Heart left ventricle (tissue), 16 donors: ENCODE measurements at regions not wholly inside any gene's neighbourhood (a gene's known extent, or its start where the extent isn't known, plus 50 kb on each side); places are given as distances from the start of the nearest gene placed in this dataset.

Source experiments
- ATAC-seq, 4 donors: fragments of 200-7000 bp; cut with Tn5 transposase; one replicate each; pipeline ENCODE4 v1.9.1; 2020 to 2022; ENCODE audit warnings: moderate library complexity in 4 of 4, mild to moderate bottlenecking in 3 of 4, moderate number of reproducible peaks in 1 of 4
- DNase-seq, 5 donors: peaks; one replicate each; pipeline ENCODE4 v3.0.0-alpha.2; 2020
- H3K27ac ChIP-seq, 12 donors: fragments of 200-600 bp; sonication (generic) in 4 of 12; one replicate each; pipeline versions ENCODE4 v1.5.0 to v1.8.0; 2016 to 2022; ENCODE audit warnings: mild to moderate bottlenecking in 2 of 12
- H3K27me3 ChIP-seq, 9 donors: fragments of 200-600 bp; sonication (generic) in 2 of 9; one replicate each; pipeline versions ENCODE4 v1.5.1 to v1.8.0; 2016 to 2022; ENCODE audit warnings: mild to moderate bottlenecking in 3 of 9
- H3K36me3 ChIP-seq, 9 donors: fragments of 200-600 bp; sonication (generic) in 2 of 9; one replicate each; pipeline versions ENCODE4 v1.5.0 to v1.8.0; 2018 to 2022; ENCODE audit warnings: mild to moderate bottlenecking in 2 of 9
- H3K4me1 ChIP-seq, 12 donors: fragments of 200-600 bp; sonication (generic) in 4 of 12; one replicate each; pipeline versions ENCODE4 v1.5.0 to v1.8.0; 2016 to 2022; ENCODE audit warnings: mild to moderate bottlenecking in 3 of 12
- H3K4me3 ChIP-seq, 12 donors: fragments of 200-600 bp; sonication (generic) in 4 of 12; one replicate each; pipeline versions ENCODE4 v1.5.0 to v1.8.0; 2017 to 2022; ENCODE audit warnings: mild to moderate bottlenecking in 9 of 12, moderate library complexity in 4 of 12
- H3K9me3 ChIP-seq, 12 donors: fragments of 200-600 bp; sonication (generic) in 4 of 12; one replicate each; pipeline versions ENCODE4 v1.5.0 to v1.8.0; 2016 to 2022; ENCODE audit warnings: mild to moderate bottlenecking in 1 of 12
- CTCF ChIP-seq, 12 donors: fragments of 200-600 bp; sonication (generic) in 4 of 12; IDR thresholded peaks; one replicate each; pipeline versions ENCODE4 v1.5.0 to v1.8.0; 2018 to 2022; ENCODE audit warnings: antibody characterized with exemption in 12 of 12, mild to moderate bottlenecking in 5 of 12
- POLR2A ChIP-seq, 2 donors: fragments of 450-650 bp; IDR thresholded peaks; one replicate each; pipeline ENCODE4 v1.6.1; 2017; ENCODE audit warnings: antibody characterized with exemption in 2 of 2, mild to moderate bottlenecking in 2 of 2, moderate library complexity in 2 of 2
- WGBS, 4 donors: extraction: QIAGEN DNeasy Blood & Tissue Kit in 2 of 4; methylation state at CpG; one replicate each; pipeline versions ENCODE4 v1.1.5 to v1.1.7; 2013 to 2018; 5-methylcytosine and 5-hydroxymethylcytosine counted together
- intact Hi-C, 10 donors: fragments of 100-400 bp; cut with DNase I; formaldehyde crosslinking; loops; one replicate each; pipeline versions ENCODE4 v1.11.1 to v1.14.2; 2022
- donor health status: ischemic (EF 13 %, LVEDD 7.1; RV severe dilation, severe dysfunction).
- donor health status: healthy with polysubstance abuse.
- donor health status: DM: no; HTN: yes; CAD: no.
- donor health status: DM: no; HTN: no; CAD: no.
- donor health status: ischemic (EF 25% LVEDD 6.9; RV normal size, moderate dysfunction).
- donor health status: ischemic (EF 25% LVEDD 5.7; RV mildly dilated, moderate dysfunction).
- donor health status: healthy.
- donor health status: DM: yes; HTN: yes; CAD: no.
- donor health status: ischemic (EF 35%, LVEDD 5.7; RV mildly dilated, moderate dysfunction).
- donor health status: nonischemic (EF 11% LVEDD 7.7; RV severe dilation, severe dysfunction).
- donor health status: DM: yes; HTN: yes; CAD: no.
- donor health status: PGD.
- donor health status: ischemic (EF 29% LVEDD 5.4; RV normal size, mild dysfunction).
- donor health status: nonischemic (EF 23%, LVEDD 6.1; RV moderate dilation, normal function).

DNA sequence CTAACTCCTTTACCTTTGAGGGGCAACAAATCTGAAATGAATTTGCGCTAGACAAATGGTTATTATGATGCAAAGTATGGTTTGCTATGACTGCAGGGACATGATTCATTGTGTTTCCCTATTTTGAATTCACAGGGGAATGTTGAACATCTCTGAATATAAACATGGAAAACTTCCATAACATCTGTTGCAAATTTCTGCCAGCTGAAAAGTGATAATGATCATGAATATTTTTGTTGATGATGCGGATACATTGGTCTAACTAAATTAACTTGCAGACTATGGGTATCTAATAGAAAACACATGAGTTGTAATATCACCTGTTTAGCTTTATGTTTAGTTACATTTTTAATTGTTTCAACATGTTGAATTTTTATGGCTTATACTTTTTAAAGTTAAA is 1325.5 kb downstream of the REEP3 start:
- Histone ChIP-seq H3K27ac (no peak overlapping the region), H3K36me3 (no peaks in the 10 kb centered on the region), H3K4me3 (no peak overlapping the region), H3K4me1 (no peaks in the 10 kb centered on the region), H3K27me3 (no peaks in the 10 kb centered on the region), H3K9me3 (peaks cover 0 to 3% (median 0%) of the 10 kb centered on the region in 12 donors)
- 68 to 86% (median 78%) methylated on average over 2 of the region's 2 CpGs for WGBS, 4 donors
- intact Hi-C loops = no loop called here
- ATAC-seq = no peak
- DNase-seq = no peak
- TF ChIP-seq CTCF (IDR thresholded peaks at IDR 0.05) = no peak
- no peak for TF ChIP-seq POLR2A (IDR thresholded peaks at IDR 0.05)

GRCh38 chr10:64855941-64856340 is 1334.7 kb downstream of the REEP3 start:
- no peak overlapping the region for H3K4me3 ChIP-seq
- H3K27ac ChIP-seq = no peak overlapping the region
- TF ChIP-seq POLR2A (IDR thresholded peaks at IDR 0.05) (no peak), CTCF (IDR thresholded peaks at IDR 0.05) (no peak)
- H3K4me1 ChIP-seq = no peaks in the 10 kb centered on the region
- H3K27me3 ChIP-seq = no peaks in the 10 kb centered on the region
- DNase-seq = no peak
- ATAC-seq = no peak
- no peaks in the 10 kb centered on the region for H3K36me3 ChIP-seq
- WGBS, 4 donors = 52 to 55% (median 54%) methylated on average over 2 of the region's 2 CpGs
- no peaks in the 10 kb centered on the region for H3K9me3 ChIP-seq
- intact Hi-C loops = no loop called here

- intact Hi-C loops = no loop called here
- Histone ChIP-seq H3K27me3 (no peaks in the 10 kb centered on the region), H3K36me3 (no peaks in the 10 kb centered on the region), H3K27ac (no peak overlapping the region), H3K9me3 (no peaks in the 10 kb centered on the region), H3K4me1 (no peaks in the 10 kb centered on the region), H3K4me3 (no peak overlapping the region)
- no peak for TF ChIP-seq POLR2A (IDR thresholded peaks at IDR 0.05)
- ATAC-seq (no peak), DNase-seq (no peak)
- WGBS, 4 donors = 41 to 58% (median 43%) methylated on average over 2 of the region's 2 CpGs
Observed at GRCh38 chr10:64859911-64860310, 1338.7 kb downstream of the REEP3 start.

DNA sequence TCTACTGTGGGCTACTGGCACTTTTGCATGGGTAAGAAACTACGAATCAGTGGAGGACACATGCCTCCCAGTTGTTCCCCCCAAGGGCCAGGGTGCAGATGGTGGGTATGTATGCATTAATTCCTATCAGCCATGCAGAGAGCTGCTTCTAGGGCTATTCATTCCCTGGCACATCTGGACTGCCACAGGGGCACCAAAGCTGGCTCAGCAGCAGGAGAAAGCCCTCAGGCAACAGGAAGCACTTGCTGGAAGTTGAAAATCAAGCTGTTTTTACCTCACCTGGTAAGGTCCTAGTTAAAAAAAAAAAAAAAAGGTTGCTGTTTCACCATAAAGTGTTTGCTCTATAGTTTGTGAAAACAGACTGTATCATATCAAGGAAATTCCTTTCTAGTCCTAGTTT is 1342.6 kb downstream of the REEP3 start:
- TF ChIP-seq CTCF (IDR thresholded peaks at IDR 0.05) = no peak
- TF ChIP-seq POLR2A (IDR thresholded peaks at IDR 0.05) = no peak
- H3K27ac ChIP-seq = no peak overlapping the region
- no peak overlapping the region for H3K4me3 ChIP-seq
- no peaks in the 10 kb centered on the region for H3K36me3 ChIP-seq
- DNase-seq = no peak
- no peak for ATAC-seq
- intact Hi-C loops = no loop called here
- no peaks in the 10 kb centered on the region for H3K4me1 ChIP-seq
- H3K9me3 ChIP-seq = no peaks in the 10 kb centered on the region
- no peaks in the 10 kb centered on the region for H3K27me3 ChIP-seq
- 83 to 87% (median 86%) methylated on average over 1 of the region's 1 CpG for WGBS, 4 donors

- TF ChIP-seq CTCF (IDR thresholded peaks at IDR 0.05) (no peak), POLR2A (IDR thresholded peaks at IDR 0.05) (no peak)
- ATAC-seq (no peak), DNase-seq (no peak)
- intact Hi-C loops = no loop called here
- no peaks in the 10 kb centered on the region for H3K27me3 ChIP-seq
- no peaks in the 10 kb centered on the region for H3K36me3 ChIP-seq
- H3K27ac ChIP-seq = no peak overlapping the region
- 18 to 37% (median 28%) methylated on average over 3 to 4 of the region's 4 CpGs for WGBS, 4 donors
- no peaks in the 10 kb centered on the region for H3K4me1 ChIP-seq
- H3K4me3 ChIP-seq = no peak overlapping the region
- no peaks in the 10 kb centered on the region for H3K9me3 ChIP-seq
Observed at GRCh38 chr10:64867501-64867962, 1346.3 kb downstream of the REEP3 start.
